K562 (cell line): ENCODE measurements at regions not wholly inside any gene's neighbourhood (a gene's known extent, or its start where the extent isn't known, plus 50 kb on each side); places are given as distances from the start of the nearest gene placed in this dataset.

ENCODE experiments used
- CBX2 ChIP-seq: fragments of 200-600 bp; sonication (generic); IDR thresholded peaks from one replicate; pipeline ENCODE4 v1.6.1; 2012; ENCODE audit warnings: mild to moderate bottlenecking, low read length, inconsistent platforms; ENCODE audit not compliant: insufficient read depth, poor library complexity, severe bottlenecking
- CREM ChIP-seq: IDR thresholded peaks from 2 replicates; pipeline ENCODE4 v1.6.1; 2014; ENCODE audit warnings: antibody characterized with exemption, low read depth
- CTCF ChIP-seq, 3 experiments: IDR thresholded peaks in 2 of 3; conservative IDR thresholded peaks in 1 of 3; 2 replicates each; pipeline ENCODE4 v1.5.1; 2011 to 2012; ENCODE audit warnings: low read length in 3 of 3, mild to moderate bottlenecking in 3 of 3, control low read depth in 2 of 3, improper control_type of control experiment in 1 of 3, inconsistent platforms in 1 of 3, low read depth in 1 of 3, mixed read lengths in 1 of 3, moderate library complexity in 1 of 3; ENCODE audit not compliant: insufficient read depth in 2 of 3
- KDM2B ChIP-seq: fragments of 250-450 bp; sonication (Bioruptor Pico); IDR thresholded peaks from 2 replicates; pipeline ENCODE4 v1.8.0; 2021; ENCODE audit warnings: mild to moderate bottlenecking, moderate library complexity
- MAFF ChIP-seq: IDR thresholded peaks from 2 replicates; pipeline ENCODE4 v1.6.1; 2012; ENCODE audit warnings: low read length, improper control_type of control experiment
- SP1 ChIP-seq: sonication (generic); formaldehyde crosslinking; IDR thresholded peaks from 2 replicates; pipeline ENCODE4 v1.8.1; 2022; ENCODE audit warnings: mild to moderate bottlenecking, missing genetic modification reagents
- XRCC5 ChIP-seq: fragments of 200-400 bp; formaldehyde crosslinking; IDR thresholded peaks from 2 replicates; pipeline ENCODE4 v1.6.1; 2017; ENCODE audit warnings: low read depth, mild to moderate bottlenecking, low read length
- ZC3H4 ChIP-seq: sonication (generic); formaldehyde crosslinking; IDR thresholded peaks from 2 replicates; pipeline ENCODE4 v1.9.0; 2021; ENCODE audit warnings: missing genetic modification reagents, borderline replicate concordance

- no peak for TF ChIP-seq CREM
- TF ChIP-seq ZC3H4 = no peak
- no peak for TF ChIP-seq SP1 (CRISPR knock-in tag)
- TF ChIP-seq CBX2 = no peak
- TF ChIP-seq KDM2B (CRISPR knock-in tag) = no peak
- TF ChIP-seq MAFF = no peak
- TF ChIP-seq XRCC5 = no peak
- TF ChIP-seq CTCF (IDR thresholded peaks at IDR 0.05 in 2 of 3, conservative IDR thresholded peaks at IDR 0.05 in 1 of 3; ENCODE audit: insufficient read depth in 2 of 3, low read depth in 1 of 3, low read length in 3 of 3) = no peak
Measured at GRCh38 chr18:3345885-3346284, 84.0 kb downstream of the MYL12B start.
